GM12892 (cell line): ENCODE measurements at regions not wholly inside any gene's neighbourhood (a gene's known extent, or its start where the extent isn't known, plus 50 kb on each side); places are given as distances from the start of the nearest gene placed in this dataset.

Experiments
- DNase-seq: peaks from one replicate; pipeline ENCODE4 v3.0.0; 2011; ENCODE audit not compliant: insufficient read length
- FAIRE-seq: peaks from 2 replicates; lab custom pipeline; 2011; peaks lifted over from hg19 to GRCh38; lab: Jason Lieb, UNC
- POLR2A ChIP-seq: IDR thresholded peaks from 2 replicates; pipeline ENCODE4 v1.6.1; 2011; ENCODE audit warnings: low read depth, low read length, control low read depth
- POLR2AphosphoS5 ChIP-seq: IDR thresholded peaks from 2 replicates; pipeline ENCODE4 v1.6.1; 2011; ENCODE audit warnings: low read depth, low read length, control low read depth
- TAF1 ChIP-seq: IDR thresholded peaks from 2 replicates; pipeline ENCODE4 v1.6.1; 2011; ENCODE audit warnings: low read depth, mild to moderate bottlenecking, control low read depth, low read length, borderline replicate concordance

DNA sequence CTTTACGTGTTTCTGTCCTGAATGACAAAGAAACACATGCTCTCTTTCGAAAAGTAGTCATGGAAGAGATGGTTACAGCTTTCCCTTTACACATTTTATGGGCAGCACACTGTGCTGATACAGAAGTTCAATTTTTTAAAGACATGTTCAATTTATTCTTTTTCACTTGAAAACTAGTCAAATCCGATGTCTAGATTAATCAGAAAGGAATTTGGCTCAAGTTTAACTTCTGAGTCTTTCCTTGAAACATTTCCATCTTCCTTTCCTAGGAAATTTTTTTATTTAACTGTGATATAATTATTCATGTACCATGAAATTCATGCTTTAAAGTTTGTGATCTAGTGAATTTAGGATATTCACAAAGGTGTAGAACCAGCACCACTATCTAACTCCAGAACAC, 360.1 kb downstream of the TNS3 start:
- DNase-seq (no peak), FAIRE-seq (no peak)
- TF ChIP-seq POLR2AphosphoS5 (no peak), POLR2A (no peak), TAF1 (no peak)

DNA sequence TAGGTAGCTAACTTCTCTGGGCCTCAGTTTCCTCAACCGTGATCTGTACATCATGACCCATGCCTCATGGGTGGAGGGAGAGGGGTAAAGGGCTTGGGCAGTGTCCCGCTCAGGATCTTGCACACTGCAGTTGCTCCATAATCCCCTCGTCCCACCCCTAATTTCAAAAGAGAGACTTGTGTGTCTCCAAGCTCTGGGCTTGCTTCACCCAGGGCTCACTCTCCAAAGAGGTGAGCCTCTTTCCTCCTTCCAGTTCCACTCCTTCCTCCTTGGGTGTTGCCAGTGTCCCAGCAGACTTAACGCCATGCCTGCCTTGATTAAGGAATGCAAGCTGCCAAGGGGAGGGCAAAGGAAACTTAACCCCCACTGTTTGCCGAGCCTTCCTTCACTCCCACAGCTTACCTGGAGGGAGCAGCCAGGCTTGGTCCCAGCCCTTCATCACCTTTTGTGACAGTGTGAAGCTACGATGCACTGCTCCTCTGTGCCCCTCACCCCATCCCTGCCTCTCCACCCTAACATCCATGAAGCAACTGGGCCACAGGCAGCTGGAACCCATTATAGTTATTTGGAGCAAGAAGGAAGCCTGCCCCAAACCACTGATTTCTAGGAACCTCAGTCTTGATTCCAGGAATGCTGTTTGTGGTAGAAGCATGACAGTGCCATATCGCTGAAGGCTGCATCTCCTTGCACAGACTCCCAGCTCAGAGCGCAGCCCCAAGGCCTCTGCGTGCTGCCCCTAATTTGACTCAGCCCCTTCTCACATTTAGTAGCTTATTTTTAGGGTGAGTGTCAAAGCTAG, 363.3 kb downstream of the TNS3 start:
- FAIRE-seq, result no peak
- DNase-seq, result no peak
- TF ChIP-seq TAF1 (no peak), POLR2A (no peak), POLR2AphosphoS5 (no peak)

DNA sequence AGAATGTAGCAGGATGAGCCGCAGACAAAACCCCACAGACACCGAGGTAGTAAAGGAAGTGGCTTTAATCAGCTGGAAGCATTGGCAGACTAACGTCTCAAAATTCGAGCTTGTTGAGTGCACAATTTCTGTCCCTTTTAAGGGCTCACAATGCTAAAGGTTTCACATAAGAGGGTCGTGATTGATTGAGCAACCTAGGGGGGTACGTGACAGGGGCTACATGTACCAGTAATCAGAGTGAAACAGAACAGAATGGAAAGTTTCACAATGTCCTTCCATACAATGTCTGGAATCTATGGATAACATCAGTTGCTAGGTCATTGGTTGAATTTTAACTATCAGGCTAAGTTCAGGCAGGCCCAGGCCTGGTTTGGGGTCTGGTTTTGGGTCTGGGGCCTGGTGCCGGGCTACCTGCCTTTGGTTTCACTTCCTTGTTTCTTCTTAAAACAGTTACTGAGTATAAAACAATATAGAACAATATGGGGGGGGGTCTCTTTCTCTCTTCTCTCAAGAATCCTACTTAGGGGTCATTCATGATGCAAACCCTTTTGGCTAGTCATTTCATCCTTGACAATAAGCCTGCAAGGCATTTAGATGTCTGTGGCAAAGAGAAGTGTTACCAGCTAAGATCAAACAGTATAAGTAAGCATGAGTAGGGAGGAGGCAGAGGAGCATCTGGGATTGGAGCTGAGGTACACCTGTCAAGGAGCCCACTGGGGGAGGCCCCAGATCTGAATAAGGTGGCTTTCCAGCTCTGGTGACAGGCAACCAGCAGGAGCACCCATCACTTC, 364.1 kb downstream of the TNS3 start:
- FAIRE-seq, result no peak
- DNase-seq, result no peak
- TF ChIP-seq POLR2AphosphoS5, result no peak
- no peak for TF ChIP-seq TAF1
- no peak for TF ChIP-seq POLR2A

DNA sequence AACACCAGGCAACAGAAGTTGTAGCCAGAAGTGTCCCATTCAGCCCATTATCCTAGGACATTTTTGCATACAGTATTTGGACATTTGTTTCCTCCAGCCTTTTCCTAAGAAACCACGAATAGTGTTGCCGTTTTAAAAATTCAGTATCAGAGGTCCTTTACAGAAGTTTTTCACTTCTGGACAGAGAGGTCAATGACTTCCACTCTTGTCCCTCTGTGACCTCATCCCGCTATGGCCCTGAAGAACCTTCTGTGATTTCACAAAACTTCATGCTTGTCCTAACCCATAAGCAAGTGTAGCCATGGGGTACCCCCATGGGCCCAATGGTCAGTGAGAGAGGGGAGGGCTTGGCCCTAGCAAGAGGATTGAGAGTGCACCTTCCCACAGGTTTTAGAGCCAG, 364.8 kb downstream of the TNS3 start:
- DNase-seq (no peak), FAIRE-seq (no peak)
- TF ChIP-seq POLR2AphosphoS5 (no peak), TAF1 (no peak), POLR2A (no peak)

DNA sequence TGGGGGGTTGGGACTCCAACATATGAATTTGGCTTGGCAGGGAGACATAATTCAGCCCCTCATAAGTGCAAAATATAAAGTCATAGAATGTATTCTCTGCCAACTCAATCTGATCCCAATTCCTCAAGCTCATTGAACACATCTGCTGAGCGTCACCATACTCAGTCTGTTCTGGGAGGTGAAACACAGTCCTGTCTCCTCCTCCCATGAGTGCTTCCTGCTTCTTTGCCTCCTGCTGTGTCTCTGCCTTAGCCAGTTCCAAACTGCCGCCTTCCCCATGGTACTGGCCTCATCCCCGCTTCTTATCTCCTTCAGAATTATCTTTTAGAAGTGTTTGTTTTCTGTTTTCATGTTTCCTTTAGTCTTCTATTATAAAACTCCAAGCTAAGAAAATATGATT, 365.5 kb downstream of the TNS3 start:
- no peak for FAIRE-seq
- no peak for DNase-seq
- TF ChIP-seq TAF1 (no peak), POLR2A (no peak), POLR2AphosphoS5 (no peak)

DNA sequence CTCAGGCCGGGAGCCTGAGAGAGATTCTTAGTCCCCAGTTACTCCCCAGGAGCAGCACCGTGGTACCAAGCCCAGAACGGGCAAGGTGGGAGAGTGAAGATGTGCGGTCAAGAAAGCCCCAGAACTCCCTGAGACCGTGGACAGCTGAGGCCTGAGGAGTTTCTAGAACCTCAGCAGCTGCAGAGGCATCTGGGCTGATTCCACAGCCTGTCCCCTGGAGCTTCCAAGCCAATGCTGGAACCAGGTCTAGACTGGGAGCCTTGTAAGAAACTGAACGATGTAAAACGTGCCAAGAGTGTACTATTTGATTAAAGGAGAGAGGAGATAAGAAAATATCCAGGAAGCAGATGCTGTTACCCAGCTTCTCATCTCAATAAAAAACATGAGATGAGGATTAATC, 366.3 kb downstream of the TNS3 start:
- DNase-seq, result no peak
- TF ChIP-seq TAF1 (no peak), POLR2A (no peak), POLR2AphosphoS5 (no peak)
- FAIRE-seq, result no peak

DNA sequence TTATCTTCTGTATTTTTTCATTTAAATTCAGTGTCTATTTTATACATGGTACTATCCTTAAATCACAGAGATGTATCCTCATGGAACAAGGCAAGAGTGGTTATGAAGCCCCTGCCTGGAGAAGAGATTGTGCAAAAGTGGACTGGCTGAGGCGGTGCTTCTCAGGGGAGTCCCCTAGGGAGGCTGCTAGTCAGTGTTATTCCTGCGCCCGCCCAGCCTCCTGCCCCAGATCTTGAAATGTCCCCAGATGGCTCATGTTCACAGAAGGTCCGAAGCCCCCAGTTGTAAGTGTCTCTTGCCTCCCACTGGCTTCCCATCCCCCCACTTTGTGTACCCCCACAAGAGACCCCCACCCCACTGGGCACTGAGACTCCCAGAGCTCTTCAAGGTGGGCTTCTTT, 366.9 kb downstream of the TNS3 start:
- DNase-seq (no peak), FAIRE-seq (no peak)
- no peak for TF ChIP-seq TAF1
- TF ChIP-seq POLR2A, result no peak
- no peak for TF ChIP-seq POLR2AphosphoS5

DNA sequence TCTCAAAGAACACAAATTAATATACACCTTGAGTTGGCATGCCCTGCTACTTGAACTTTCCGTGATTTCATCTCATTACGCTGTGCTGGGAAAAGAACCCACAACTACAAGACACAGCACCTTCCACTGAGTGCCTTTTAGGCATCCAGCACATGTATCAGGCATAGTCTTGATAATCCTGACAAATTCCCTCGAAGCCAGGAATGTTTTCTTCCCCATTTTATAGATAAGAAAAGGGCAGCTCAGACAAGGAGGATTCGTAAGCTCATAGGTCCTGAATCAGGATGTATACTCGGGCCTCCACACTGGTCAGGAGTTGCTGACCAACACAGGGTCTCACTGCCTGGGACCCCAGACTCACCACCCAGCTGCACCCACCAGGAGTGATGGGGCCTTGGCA, 368.6 kb downstream of the TNS3 start:
- no peak for FAIRE-seq
- TF ChIP-seq POLR2AphosphoS5, result no peak
- no peak for TF ChIP-seq TAF1
- no peak for TF ChIP-seq POLR2A
- DNase-seq, result no peak

DNA sequence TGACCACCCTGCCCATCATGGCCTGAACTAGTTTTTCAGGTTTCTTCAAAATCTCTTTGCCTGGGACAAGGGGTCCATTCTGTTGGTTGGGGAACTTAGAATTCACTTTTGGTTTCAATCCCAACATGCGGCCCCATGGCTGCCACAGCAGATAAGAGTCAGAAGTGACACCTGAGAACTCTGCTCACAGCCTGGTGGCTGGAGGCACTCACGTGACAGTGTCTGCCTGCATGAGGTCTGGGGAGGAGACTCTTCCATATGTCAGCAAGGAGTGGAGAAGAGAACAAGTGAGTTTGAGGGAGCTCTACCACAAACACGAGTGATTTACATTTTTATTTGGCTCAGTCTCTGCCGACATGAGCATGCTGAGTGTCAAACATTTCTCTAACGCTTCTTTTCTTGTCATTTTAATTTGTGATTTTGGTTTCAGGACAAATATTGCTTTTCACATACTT, 370.4 kb downstream of the TNS3 start:
- FAIRE-seq, result no peak
- no peak for TF ChIP-seq POLR2AphosphoS5
- TF ChIP-seq TAF1, result no peak
- TF ChIP-seq POLR2A, result no peak
- DNase-seq, result no peak

DNA sequence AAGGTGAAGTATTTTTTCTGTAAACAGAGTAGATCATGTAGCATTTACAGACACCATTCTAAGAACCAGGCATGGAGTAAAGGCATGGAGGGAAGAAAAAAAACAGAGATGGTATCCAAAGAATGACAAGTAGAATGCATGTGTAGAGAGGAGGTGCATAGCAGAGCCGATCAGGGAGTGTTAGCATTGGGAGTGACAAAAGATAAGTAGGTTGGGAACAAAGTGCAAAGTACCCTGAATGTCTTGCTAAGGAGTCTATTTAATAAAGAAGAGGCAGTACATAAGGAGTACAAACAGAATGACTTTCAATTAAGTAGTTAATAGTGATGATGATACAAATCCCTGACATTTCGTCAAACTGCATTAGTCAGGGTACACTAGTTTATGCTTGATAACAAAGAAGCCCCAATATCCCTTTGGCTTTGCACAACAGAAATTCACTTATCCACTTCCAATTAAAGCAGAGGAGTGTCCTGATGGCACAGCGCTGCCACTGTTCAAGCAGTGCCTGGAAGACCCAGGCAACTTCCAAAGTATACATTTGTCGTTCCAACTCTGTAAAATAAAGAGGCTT, 371.5 kb downstream of the TNS3 start:
- DNase-seq (no peak), FAIRE-seq (no peak)
- TF ChIP-seq POLR2AphosphoS5 (no peak), TAF1 (no peak), POLR2A (no peak)

DNA sequence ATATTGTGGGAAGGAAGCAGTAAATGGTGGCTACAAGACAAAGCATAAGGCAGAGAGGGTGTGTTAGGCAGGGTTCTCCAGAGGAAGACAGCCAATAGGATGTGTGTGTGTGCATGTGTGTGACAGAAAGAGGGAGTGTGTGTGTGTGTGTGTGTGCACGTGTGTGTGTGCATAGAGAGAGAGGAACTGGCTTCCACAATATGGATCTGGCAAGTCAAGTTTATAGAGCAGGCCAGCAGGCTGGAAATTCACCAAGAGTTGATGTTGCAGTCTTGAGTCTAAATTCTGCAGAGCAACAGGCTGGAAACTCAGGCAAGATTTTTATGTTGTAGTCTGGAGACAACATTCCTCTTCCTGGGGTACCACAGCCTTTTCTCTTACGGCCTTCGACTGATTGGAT, 374.0 kb downstream of the TNS3 start:
- no peak for TF ChIP-seq POLR2A
- no peak for TF ChIP-seq POLR2AphosphoS5
- TF ChIP-seq TAF1, result no peak
- DNase-seq (no peak), FAIRE-seq (no peak)

DNA sequence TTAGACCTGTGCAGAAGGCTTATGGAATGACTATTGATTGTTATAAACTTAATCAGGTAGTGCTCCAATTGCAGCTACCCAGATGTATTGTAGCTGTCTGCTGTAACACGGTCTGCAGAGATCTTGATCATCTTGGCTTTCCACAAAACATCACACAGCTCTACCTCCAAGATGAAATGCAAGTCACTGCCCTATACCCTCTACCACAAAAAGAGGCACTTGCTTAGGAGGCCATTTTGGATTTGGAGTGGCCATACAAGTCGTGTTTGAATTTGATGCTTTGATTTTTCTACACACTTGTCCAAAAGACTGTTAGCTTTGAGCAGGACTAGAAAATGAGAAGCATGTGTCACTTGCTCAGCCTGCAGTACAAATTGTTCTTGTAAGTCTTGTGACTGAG, 377.2 kb downstream of the TNS3 start:
- FAIRE-seq, result no peak
- TF ChIP-seq POLR2AphosphoS5 (no peak), POLR2A (no peak), TAF1 (no peak)
- no peak for DNase-seq
